IMR-90 (cell line): ENCODE measurements at regions not wholly inside any gene's neighbourhood (a gene's known extent, or its start where the extent isn't known, plus 50 kb on each side); places are given as distances from the start of the nearest gene placed in this dataset.

Source experiments
- CEBPB ChIP-seq: IDR thresholded peaks from 2 replicates; pipeline ENCODE4 v1.6.1; 2012; ENCODE audit warnings: low read depth, low read length, improper control_type of control experiment
- POLR2A ChIP-seq: IDR thresholded peaks from 2 replicates; pipeline ENCODE4 v1.6.1; 2012; ENCODE audit warnings: mild to moderate bottlenecking, low read depth, low read length
- RAD21 ChIP-seq: IDR thresholded peaks from 2 replicates; pipeline ENCODE4 v1.6.1; 2012; ENCODE audit warnings: low read length, improper control_type of control experiment
- TF ChIP-seq, protein P1 (sequence below): conservative IDR thresholded peaks from 2 replicates; pipeline ENCODE4 v1.5.1; 2012; ENCODE audit warnings: mild to moderate bottlenecking, low read depth, low read length, improper control_type of control experiment
- TF ChIP-seq, protein P2 (sequence below): fragments of 150-350 bp; IDR thresholded peaks from 2 replicates; pipeline ENCODE4 v1.6.1; 2017; ENCODE audit warnings: mild to moderate bottlenecking, antibody characterized with exemption, low read length, low read depth

DNA sequence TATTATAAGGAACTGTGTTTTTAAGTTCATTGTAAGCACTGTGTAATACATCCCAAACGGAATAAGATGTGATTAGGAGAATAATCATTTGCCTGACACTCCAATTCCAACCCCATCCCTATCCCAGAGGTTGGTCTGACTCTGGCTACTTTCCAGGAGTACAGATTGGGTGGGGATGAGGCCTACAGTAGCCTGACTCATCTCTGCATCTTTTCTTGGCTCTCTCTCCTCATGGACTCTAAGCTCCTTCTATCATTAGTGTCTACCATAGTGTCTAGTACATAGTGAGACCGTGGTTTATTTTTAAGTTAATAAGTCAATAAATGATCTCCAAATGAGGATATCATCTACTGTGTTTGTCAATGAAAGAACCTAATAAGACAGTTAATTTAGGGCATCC is 92.2 kb upstream of the CNKSR3 start:
- TF ChIP-seq, protein P1, sequence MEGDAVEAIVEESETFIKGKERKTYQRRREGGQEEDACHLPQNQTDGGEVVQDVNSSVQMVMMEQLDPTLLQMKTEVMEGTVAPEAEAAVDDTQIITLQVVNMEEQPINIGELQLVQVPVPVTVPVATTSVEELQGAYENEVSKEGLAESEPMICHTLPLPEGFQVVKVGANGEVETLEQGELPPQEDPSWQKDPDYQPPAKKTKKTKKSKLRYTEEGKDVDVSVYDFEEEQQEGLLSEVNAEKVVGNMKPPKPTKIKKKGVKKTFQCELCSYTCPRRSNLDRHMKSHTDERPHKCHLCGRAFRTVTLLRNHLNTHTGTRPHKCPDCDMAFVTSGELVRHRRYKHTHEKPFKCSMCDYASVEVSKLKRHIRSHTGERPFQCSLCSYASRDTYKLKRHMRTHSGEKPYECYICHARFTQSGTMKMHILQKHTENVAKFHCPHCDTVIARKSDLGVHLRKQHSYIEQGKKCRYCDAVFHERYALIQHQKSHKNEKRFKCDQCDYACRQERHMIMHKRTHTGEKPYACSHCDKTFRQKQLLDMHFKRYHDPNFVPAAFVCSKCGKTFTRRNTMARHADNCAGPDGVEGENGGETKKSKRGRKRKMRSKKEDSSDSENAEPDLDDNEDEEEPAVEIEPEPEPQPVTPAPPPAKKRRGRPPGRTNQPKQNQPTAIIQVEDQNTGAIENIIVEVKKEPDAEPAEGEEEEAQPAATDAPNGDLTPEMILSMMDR: no peak
- TF ChIP-seq RAD21 (no peak), CEBPB (no peak), POLR2A (no peak)
- TF ChIP-seq, protein P2, sequence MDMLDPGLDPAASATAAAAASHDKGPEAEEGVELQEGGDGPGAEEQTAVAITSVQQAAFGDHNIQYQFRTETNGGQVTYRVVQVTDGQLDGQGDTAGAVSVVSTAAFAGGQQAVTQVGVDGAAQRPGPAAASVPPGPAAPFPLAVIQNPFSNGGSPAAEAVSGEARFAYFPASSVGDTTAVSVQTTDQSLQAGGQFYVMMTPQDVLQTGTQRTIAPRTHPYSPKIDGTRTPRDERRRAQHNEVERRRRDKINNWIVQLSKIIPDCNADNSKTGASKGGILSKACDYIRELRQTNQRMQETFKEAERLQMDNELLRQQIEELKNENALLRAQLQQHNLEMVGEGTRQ: no peak
